Uterus (tissue), 3 donors: ENCODE measurements at regions not wholly inside any gene's neighbourhood (a gene's known extent, or its start where the extent isn't known, plus 50 kb on each side); places are given as distances from the start of the nearest gene placed in this dataset.
"Not testable (repeated sequence)": the region's sequence is repeated elsewhere in the genome, so short reads cannot be mapped to it uniquely, and the experiment has no call there.

ENCODE experiments used
- DNase-seq, 2 donors: peaks; one replicate each; pipeline ENCODE4 v3.0.0-alpha.2; 2019 to 2020
- H3K27ac ChIP-seq, 2 donors: fragments of 200-600 bp; sonication (generic); 1 replicate in 1 of 2; 2 replicates in 1 of 2; pipeline ENCODE4 v1.5.1; 2016 to 2018
- H3K27me3 ChIP-seq, 2 donors: fragments of 200-600 bp; sonication (generic); one replicate each; pipeline ENCODE4 v1.5.1; 2018 to 2019; ENCODE audit warnings: control low read depth in 1 of 2
- H3K36me3 ChIP-seq, 2 donors: fragments of 200-600 bp; sonication (generic); one replicate each; pipeline ENCODE4 v1.5.1; 2019; ENCODE audit warnings: control low read depth in 1 of 2
- H3K4me1 ChIP-seq, 2 donors: fragments of 200-600 bp; sonication (generic); one replicate each; pipeline ENCODE4 v1.5.1; 2018 to 2019; ENCODE audit warnings: control low read depth in 1 of 2
- H3K4me3 ChIP-seq, 2 donors: fragments of 200-600 bp; sonication (generic); 1 replicate in 1 of 2; 2 replicates in 1 of 2; pipeline ENCODE4 v1.5.1; 2018 to 2019; ENCODE audit warnings: mild to moderate bottlenecking in 1 of 2
- H3K9me3 ChIP-seq, 2 donors: fragments of 200-600 bp; sonication (generic); one replicate each; pipeline ENCODE4 v1.5.1; 2019; ENCODE audit warnings: control low read depth in 1 of 2
- CTCF ChIP-seq, 4 experiments: fragments of 200-600 bp in 2 of 4; fragments of 450-650 bp in 2 of 4; sonication (generic) in 2 of 4; IDR thresholded peaks; one replicate each; pipeline ENCODE4 v1.5.1; 2016 to 2019; ENCODE audit warnings: antibody characterized with exemption in 4 of 4, mild to moderate bottlenecking in 2 of 4, moderate library complexity in 1 of 4
- POLR2A ChIP-seq, 2 donors: fragments of 450-650 bp; IDR thresholded peaks; one replicate each; pipeline ENCODE4 v1.6.1; 2016; ENCODE audit warnings: antibody characterized with exemption in 2 of 2, mild to moderate bottlenecking in 1 of 2, moderate library complexity in 1 of 2
- intact Hi-C: fragments of 100-400 bp; cut with DNase I; formaldehyde crosslinking; loops from one replicate; pipeline ENCODE4 v1.15.1; 2023; ENCODE audit warnings: low total_unique reads
- donor health status: DM: yes; HTN: yes; CAD: no.

- Histone ChIP-seq H3K36me3 (no peaks in the 10 kb centered on the region), H3K4me1 (no peaks in the 10 kb centered on the region), H3K9me3 (no peaks in the 10 kb centered on the region), H3K27ac (no peak overlapping the region), H3K27me3 (no peaks in the 10 kb centered on the region), H3K4me3 (no peak overlapping the region)
- intact Hi-C loops = no loop called here
- no peak for DNase-seq
- TF ChIP-seq POLR2A (IDR thresholded peaks at IDR 0.05) (no peak), CTCF (IDR thresholded peaks at IDR 0.05) (no peak)
Observed at GRCh38 chr10:9554321-9554720, 1463.4 kb upstream of the CELF2 start.

- TF ChIP-seq CTCF (IDR thresholded peaks at IDR 0.05) (no peak), POLR2A (IDR thresholded peaks at IDR 0.05) (no peak)
Observed at GRCh38 chr10:9560976-9561375, 1456.7 kb upstream of the CELF2 start.

GRCh38 chr10:9561821-9562505 lies 1455.7 kb upstream of the CELF2 start:
- intact Hi-C loops = no loop called here
- Histone ChIP-seq H3K4me3 (no peak overlapping the region), H3K9me3 (no peaks in the 10 kb centered on the region), H3K27me3 (no peaks in the 10 kb centered on the region), H3K27ac (no peak overlapping the region), H3K4me1 (no peaks in the 10 kb centered on the region), H3K36me3 (no peaks in the 10 kb centered on the region)
- TF ChIP-seq CTCF (IDR thresholded peaks at IDR 0.05) = no peak
- TF ChIP-seq POLR2A (IDR thresholded peaks at IDR 0.05) = no peak
- no peak for DNase-seq

More at GRCh38 chr10:9560976-9561375, 1456.7 kb upstream of the CELF2 start:
- H3K27ac ChIP-seq = no peak overlapping the region
- H3K4me1 ChIP-seq = no peaks in the 10 kb centered on the region
- H3K27me3 ChIP-seq = no peaks in the 10 kb centered on the region
- DNase-seq = no peak
- no peaks in the 10 kb centered on the region for H3K9me3 ChIP-seq
- no peaks in the 10 kb centered on the region for H3K36me3 ChIP-seq
- intact Hi-C loops = no loop called here
- no peak overlapping the region for H3K4me3 ChIP-seq

GRCh38 chr10:9577746-9578145 lies 1439.9 kb upstream of the CELF2 start:
- no peaks in the 10 kb centered on the region for H3K4me1 ChIP-seq
- H3K27ac ChIP-seq = no peak overlapping the region
- no peak overlapping the region for H3K4me3 ChIP-seq
- H3K9me3 ChIP-seq = no peaks in the 10 kb centered on the region
- intact Hi-C loops = no loop called here
- TF ChIP-seq CTCF (IDR thresholded peaks at IDR 0.05) (no peak), POLR2A (IDR thresholded peaks at IDR 0.05) (no peak)
- no peaks in the 10 kb centered on the region for H3K27me3 ChIP-seq
- DNase-seq = no peak
- no peaks in the 10 kb centered on the region for H3K36me3 ChIP-seq

- H3K36me3 ChIP-seq = no peaks in the 10 kb centered on the region
Observed at GRCh38 chr10:9579110-9579705, 1438.5 kb upstream of the CELF2 start.

GRCh38 chr10:9582803-9583202 lies 1434.9 kb upstream of the CELF2 start:
- H3K27ac ChIP-seq, H3K36me3 ChIP-seq, H3K4me3 ChIP-seq, intact Hi-C loops, DNase-seq, H3K4me1 ChIP-seq, H3K27me3 ChIP-seq, H3K9me3 ChIP-seq: not testable (repeated sequence)

More at GRCh38 chr10:9579110-9579705, 1438.5 kb upstream of the CELF2 start:
- H3K4me3 ChIP-seq = no peak overlapping the region
- TF ChIP-seq POLR2A (IDR thresholded peaks at IDR 0.05) (no peak), CTCF (IDR thresholded peaks at IDR 0.05) (no peak)
- H3K9me3 ChIP-seq = no peaks in the 10 kb centered on the region
- no peaks in the 10 kb centered on the region for H3K4me1 ChIP-seq
- DNase-seq = no peak
- intact Hi-C loops = no loop called here
- no peaks in the 10 kb centered on the region for H3K27me3 ChIP-seq
- H3K27ac ChIP-seq = no peak overlapping the region
